HCT116 (cell line): ENCODE measurements at regions not wholly inside any gene's neighbourhood (a gene's known extent, or its start where the extent isn't known, plus 50 kb on each side); places are given as distances from the start of the nearest gene placed in this dataset.

Experiments
- ATAC-seq: fragments of 200-7000 bp; cut with Tn5 transposase; 2 replicates; pipeline ENCODE4 v1.9.1; 2020; ENCODE audit warnings: mild to moderate bottlenecking, moderate library complexity
- BruUV-seq: library from RNA; stranded (reverse); fragments of 400-500 nt; replicated peaks from 2 replicates; lab custom pipeline; 2021; lab: Mats Ljungman, UMichigan
- CTCF ChIA-PET: fragments of 300-600 bp; sonication (Branson Sonifier 250); formaldehyde crosslinking; loops from one replicate; lab custom pipeline; 2021; ENCODE audit warnings: antibody characterized with exemption; lab: Charles Lee
- POLR2A ChIA-PET: fragments of 300-600, 350-600 bp; sonication (Branson Sonifier 250); formaldehyde crosslinking; loops from one replicate; lab custom pipeline; 2021; ENCODE audit warnings: antibody characterized with exemption; lab: Charles Lee
- RAD21 ChIA-PET, 2 experiments: fragments of 300-600 bp; sonication (Branson Sonifier 250); formaldehyde crosslinking; loops; one replicate each; lab custom pipeline; 2023; ENCODE audit warnings: low total read pairs in 2 of 2; ENCODE audit not compliant: uncharacterized antibody in 2 of 2, unreplicated experiment in 2 of 2, low non-redundant PET in 1 of 2; lab: Charles Lee
- DNase-seq: peaks from one replicate; pipeline ENCODE4 v3.0.0-alpha.2; 2010; ENCODE audit warnings: low read depth, low spot score
- H2AFZ ChIP-seq: fragments of 200-600 bp; shearing (Covaris generic), sonication (generic); 2 replicates; pipeline ENCODE4 v1.6.1; 2017; ENCODE audit warnings: low read depth, mixed run types, mixed read lengths, antibody characterized with exemption, low read length; ENCODE audit not compliant: poor library complexity, severe bottlenecking
- H3K27ac ChIP-seq: 2 replicates; pipeline ENCODE4 v1.5.1; 2012; ENCODE audit warnings: low read depth, low read length
- H3K27me3 ChIP-seq: fragments of 200-600 bp; sonication (generic); 2 replicates; pipeline ENCODE4 v1.6.1; 2016; ENCODE audit warnings: mixed run types, low read length, mixed read lengths; ENCODE audit not compliant: insufficient read depth
- H3K36me3 ChIP-seq, 2 experiments: fragments of 200-500 bp in 1 of 2; fragments of 200-600 bp in 1 of 2; sonication (Bioruptor generic) in 1 of 2; sonication (generic) in 1 of 2; 2 replicates each; pipeline versions ENCODE4 v1.5.1 to v1.6.1; 2014 to 2016; ENCODE audit warnings: low read length in 2 of 2, inconsistent platforms in 1 of 2, mixed read lengths in 1 of 2, mixed run types in 1 of 2; ENCODE audit not compliant: insufficient read depth in 2 of 2, control insufficient read depth in 1 of 2
- H3K4me1 ChIP-seq, 2 experiments: fragments of 200-600 bp in 1 of 2; sonication (generic) in 1 of 2; 2 replicates each; pipeline versions ENCODE4 v1.5.1 to v1.6.1; 2012 to 2017; ENCODE audit warnings: low read length in 2 of 2, inconsistent platforms in 1 of 2, mild to moderate bottlenecking in 1 of 2, mixed read lengths in 1 of 2, mixed run types in 1 of 2, moderate library complexity in 1 of 2; ENCODE audit not compliant: insufficient read depth in 2 of 2, control insufficient read depth in 1 of 2
- H3K4me2 ChIP-seq: fragments of 200-600 bp; sonication (generic); 2 replicates; pipeline ENCODE4 v1.6.1; 2017; ENCODE audit warnings: mixed run types, low read length, mixed read lengths
- H3K4me3 ChIP-seq, 2 experiments: fragments of 200-600 bp in 1 of 2; sonication (generic) in 1 of 2; replicated peaks in 1 of 2; 2 replicates each; pipeline ENCODE4 v1.5.1; 2011 to 2016; ENCODE audit warnings: low read length in 2 of 2, control low read depth in 1 of 2, low read depth in 1 of 2, mild to moderate bottlenecking in 1 of 2, mixed read lengths in 1 of 2, mixed run types in 1 of 2
- H3K79me2 ChIP-seq: fragments of 200-600 bp; sonication (generic); 2 replicates; pipeline ENCODE4 v1.6.1; 2017; ENCODE audit warnings: mild to moderate bottlenecking, mixed run types, low read length, moderate library complexity, mixed read lengths; ENCODE audit not compliant: insufficient read depth
- H3K9ac ChIP-seq: fragments of 200-600 bp; sonication (generic); 2 replicates; pipeline ENCODE4 v1.6.1; 2016; ENCODE audit warnings: low read length, mixed read lengths
- H3K9me2 ChIP-seq: fragments of 200-600 bp; sonication (generic), shearing (Covaris generic); 2 replicates; pipeline ENCODE4 v1.6.1; 2017; ENCODE audit warnings: mixed run types, mild to moderate bottlenecking, moderate library complexity; ENCODE audit not compliant: insufficient read depth
- H3K9me3 ChIP-seq, 2 experiments: fragments of 200-500 bp in 1 of 2; fragments of 200-600 bp in 1 of 2; sonication (Bioruptor generic) in 1 of 2; sonication (generic) in 1 of 2; 2 replicates each; pipeline ENCODE4 v1.6.1; 2014 to 2017; ENCODE audit warnings: low read length in 2 of 2, mixed read lengths in 2 of 2, inconsistent platforms in 1 of 2, low read depth in 1 of 2, mild to moderate bottlenecking in 1 of 2, mixed run types in 1 of 2, moderate library complexity in 1 of 2; ENCODE audit not compliant: control insufficient read depth in 1 of 2, insufficient read depth in 1 of 2
- H4K20me1 ChIP-seq: fragments of 200-600 bp; sonication (generic), shearing (Covaris generic); 2 replicates; pipeline ENCODE4 v1.6.1; 2017; ENCODE audit warnings: mixed run types, mild to moderate bottlenecking, moderate library complexity; ENCODE audit not compliant: insufficient read depth
- CBX3 ChIP-seq: IDR thresholded peaks from 2 replicates; pipeline ENCODE4 v1.6.1; 2012; ENCODE audit warnings: low read depth
- EZH2phosphoT487 ChIP-seq: fragments of 200-600 bp; IDR thresholded peaks from 2 replicates; pipeline ENCODE4 v1.6.1; 2018; ENCODE audit warnings: antibody characterized with exemption, borderline replicate concordance
- FOSL1 ChIP-seq: IDR thresholded peaks from 2 replicates; pipeline ENCODE4 v1.6.1; 2012; ENCODE audit warnings: low read depth
- POLR2A ChIP-seq: IDR thresholded peaks from 2 replicates; pipeline ENCODE4 v1.7.0; 2011; ENCODE audit warnings: borderline replicate concordance; ENCODE audit not compliant: insufficient read depth, insufficient read length; ENCODE audit errors: extremely low read depth
- POLR2AphosphoS5 ChIP-seq: IDR thresholded peaks from 2 replicates; pipeline ENCODE4 v1.6.1; 2011; ENCODE audit warnings: mild to moderate bottlenecking, low read depth, low read length, moderate library complexity
- SRF ChIP-seq: IDR thresholded peaks from 2 replicates; pipeline ENCODE4 v1.6.1; 2012; ENCODE audit warnings: low read depth
- TCF7L2 ChIP-seq: IDR thresholded peaks from 2 replicates; pipeline ENCODE4 v1.7.0; 2011; ENCODE audit warnings: borderline replicate concordance, inconsistent platforms; ENCODE audit not compliant: insufficient read depth, insufficient read length; ENCODE audit errors: extremely low read depth
- YY1 ChIP-seq: IDR thresholded peaks from 2 replicates; pipeline ENCODE4 v1.6.1; 2011; ENCODE audit warnings: low read length, low read depth, moderate library complexity, mild to moderate bottlenecking; ENCODE audit not compliant: insufficient replicate concordance; ENCODE audit errors: extremely low read depth
- ZFX ChIP-seq: fragments of 450-650 bp; IDR thresholded peaks from 2 replicates; pipeline ENCODE4 v1.6.1; 2017
- intact Hi-C: fragments of 100-400 bp; cut with micrococcal nuclease; formaldehyde crosslinking; loops from 2 replicates; pipeline ENCODE4 v1.10.0; 2022

- H4K20me1 ChIP-seq = no peaks in the 10 kb centered on the region; the same call in 1 of the 2 replicates
- no peaks in the 10 kb centered on the region for H3K36me3 ChIP-seq
- no peak for DNase-seq
- no peak overlapping the region for H2AFZ ChIP-seq
- CTCF ChIA-PET = no interaction called here
- H3K4me1 ChIP-seq = no peaks in the 10 kb centered on the region
- intact Hi-C loops = no loop called here
- no peak overlapping the region for H3K9ac ChIP-seq
- ATAC-seq = no peak
- POLR2A ChIA-PET = no interaction called here
- TF ChIP-seq EZH2phosphoT487 (no peak), TCF7L2 (no peak)
- TF ChIP-seq, all 23 proteins: peak for 0
- peaks cover 0 to 26% of the 10 kb centered on the region in 2 experiments; a peak in 2 of 4 replicates for H3K9me3 ChIP-seq
- RAD21 ChIA-PET = no interaction called here
- no TSS peak for BruUV-seq
- H3K4me3 ChIP-seq = no peak overlapping the region
- no peaks in the 10 kb centered on the region for H3K79me2 ChIP-seq
- H3K27ac ChIP-seq = no peak overlapping the region
- H3K27me3 ChIP-seq = no peaks in the 10 kb centered on the region
- H3K4me2 ChIP-seq = no peak overlapping the region
- no peaks in the 10 kb centered on the region for H3K9me2 ChIP-seq
Observed at GRCh38 chr16:64240586-64240985, 881.3 kb downstream of the CDH11 start.

GRCh38 chr16:64238571-64238970 is 883.3 kb downstream of the CDH11 start:
- no peak for TF ChIP-seq ZFX
- TF ChIP-seq SRF = no peak
- no peak for TF ChIP-seq FOSL1
- TF ChIP-seq POLR2A = no peak
- TF ChIP-seq CBX3 = no peak
- no peak for TF ChIP-seq YY1
- TF ChIP-seq POLR2AphosphoS5 = no peak
- no peaks in the 10 kb centered on the region for H3K4me1 ChIP-seq
- BruUV-seq = no TSS peak
- DNase-seq = no peak
- H3K4me2 ChIP-seq = no peak overlapping the region
- ATAC-seq = no peak
- no peak overlapping the region for H3K4me3 ChIP-seq
- H3K36me3 ChIP-seq = no peaks in the 10 kb centered on the region
- H3K9me3 ChIP-seq = peaks cover 0 to 23% of the 10 kb centered on the region in 2 experiments; a peak in 2 of 4 replicates
- H3K9me2 ChIP-seq = no peaks in the 10 kb centered on the region
- no peaks in the 10 kb centered on the region for H3K79me2 ChIP-seq
- no peak overlapping the region for H3K27ac ChIP-seq
- no peaks in the 10 kb centered on the region; the same call in 1 of the 2 replicates for H4K20me1 ChIP-seq
- no peaks in the 10 kb centered on the region for H3K27me3 ChIP-seq
- ChIA-PET CTCF (no interaction called here), POLR2A (no interaction called here), RAD21 (no interaction called here)
- no peak overlapping the region for H2AFZ ChIP-seq
- H3K9ac ChIP-seq = no peak overlapping the region
- intact Hi-C loops = no loop called here
